ENCODE measurements at regions not wholly inside any gene's neighbourhood (a gene's known extent, or its start where the extent isn't known, plus 50 kb on each side); places are given as distances from the start of the nearest gene placed in this dataset.
A peak's percentile ranks its signal among the peaks of the same experiment; 100 is the strongest.

DNA sequence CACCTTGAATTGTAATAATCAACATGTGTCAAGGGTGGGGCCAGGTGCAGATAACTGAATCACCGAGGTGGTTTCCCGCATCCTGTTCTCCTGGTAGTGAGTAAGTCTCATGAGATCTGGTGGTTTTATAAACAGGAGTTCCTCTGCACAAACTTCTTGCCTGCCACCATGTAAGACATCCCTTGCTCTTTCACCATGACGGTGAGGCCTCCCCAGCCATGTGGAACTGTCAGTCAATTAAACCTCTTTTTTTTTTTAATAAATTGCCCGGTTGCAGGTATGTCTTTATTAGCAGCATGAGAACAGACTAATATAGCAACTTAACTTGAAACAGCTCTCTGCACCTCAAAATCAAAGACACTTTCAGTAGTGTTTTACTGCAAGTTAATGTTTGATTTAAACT lies 121.6 kb downstream of the OGFRL1 start (continued):
- TF ChIP-seq ZNF217 (IDR thresholded peaks at IDR 0.05) (no peak), SIN3A (IDR thresholded peaks at IDR 0.05; ENCODE audit: low read depth, low read length) (no peak), MTA2 (IDR thresholded peaks at IDR 0.05; ENCODE audit: low read depth) (no peak; the same call in 1 of the 2 replicates), TCF3 (IDR thresholded peaks at IDR 0.05; ENCODE audit: borderline replicate concordance, insufficient read depth, low read depth, low read length) (no peak), LARP7 (IDR thresholded peaks at IDR 0.05) (no peak), SP1 (IDR thresholded peaks at IDR 0.05; ENCODE audit: low read depth, low read length) (no peak), ZNF384 (IDR thresholded peaks at IDR 0.05; ENCODE audit: borderline replicate concordance, low read depth, low read length) (0 out of 2 replicates have a peak, but pooled peaks have one; percentile 19)
- TF ChIP-seq, protein P1, sequence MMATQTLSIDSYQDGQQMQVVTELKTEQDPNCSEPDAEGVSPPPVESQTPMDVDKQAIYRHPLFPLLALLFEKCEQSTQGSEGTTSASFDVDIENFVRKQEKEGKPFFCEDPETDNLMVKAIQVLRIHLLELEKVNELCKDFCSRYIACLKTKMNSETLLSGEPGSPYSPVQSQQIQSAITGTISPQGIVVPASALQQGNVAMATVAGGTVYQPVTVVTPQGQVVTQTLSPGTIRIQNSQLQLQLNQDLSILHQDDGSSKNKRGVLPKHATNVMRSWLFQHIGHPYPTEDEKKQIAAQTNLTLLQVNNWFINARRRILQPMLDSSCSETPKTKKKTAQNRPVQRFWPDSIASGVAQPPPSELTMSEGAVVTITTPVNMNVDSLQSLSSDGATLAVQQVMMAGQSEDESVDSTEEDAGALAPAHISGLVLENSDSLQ (IDR thresholded peaks at IDR 0.05), result peak; percentile 62
- TF ChIP-seq, protein P2, sequence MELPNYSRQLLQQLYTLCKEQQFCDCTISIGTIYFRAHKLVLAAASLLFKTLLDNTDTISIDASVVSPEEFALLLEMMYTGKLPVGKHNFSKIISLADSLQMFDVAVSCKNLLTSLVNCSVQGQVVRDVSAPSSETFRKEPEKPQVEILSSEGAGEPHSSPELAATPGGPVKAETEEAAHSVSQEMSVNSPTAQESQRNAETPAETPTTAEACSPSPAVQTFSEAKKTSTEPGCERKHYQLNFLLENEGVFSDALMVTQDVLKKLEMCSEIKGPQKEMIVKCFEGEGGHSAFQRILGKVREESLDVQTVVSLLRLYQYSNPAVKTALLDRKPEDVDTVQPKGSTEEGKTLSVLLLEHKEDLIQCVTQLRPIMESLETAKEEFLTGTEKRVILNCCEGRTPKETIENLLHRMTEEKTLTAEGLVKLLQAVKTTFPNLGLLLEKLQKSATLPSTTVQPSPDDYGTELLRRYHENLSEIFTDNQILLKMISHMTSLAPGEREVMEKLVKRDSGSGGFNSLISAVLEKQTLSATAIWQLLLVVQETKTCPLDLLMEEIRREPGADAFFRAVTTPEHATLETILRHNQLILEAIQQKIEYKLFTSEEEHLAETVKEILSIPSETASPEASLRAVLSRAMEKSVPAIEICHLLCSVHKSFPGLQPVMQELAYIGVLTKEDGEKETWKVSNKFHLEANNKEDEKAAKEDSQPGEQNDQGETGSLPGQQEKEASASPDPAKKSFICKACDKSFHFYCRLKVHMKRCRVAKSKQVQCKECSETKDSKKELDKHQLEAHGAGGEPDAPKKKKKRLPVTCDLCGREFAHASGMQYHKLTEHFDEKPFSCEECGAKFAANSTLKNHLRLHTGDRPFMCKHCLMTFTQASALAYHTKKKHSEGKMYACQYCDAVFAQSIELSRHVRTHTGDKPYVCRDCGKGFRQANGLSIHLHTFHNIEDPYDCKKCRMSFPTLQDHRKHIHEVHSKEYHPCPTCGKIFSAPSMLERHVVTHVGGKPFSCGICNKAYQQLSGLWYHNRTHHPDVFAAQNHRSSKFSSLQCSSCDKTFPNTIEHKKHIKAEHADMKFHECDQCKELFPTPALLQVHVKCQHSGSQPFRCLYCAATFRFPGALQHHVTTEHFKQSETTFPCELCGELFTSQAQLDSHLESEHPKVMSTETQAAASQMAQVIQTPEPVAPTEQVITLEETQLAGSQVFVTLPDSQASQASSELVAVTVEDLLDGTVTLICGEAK (IDR thresholded peaks at IDR 0.05; ENCODE audit: borderline replicate concordance), result peak; percentile 56; the same call in 1 of the 2 replicates
